GM23338 (cell line): ENCODE measurements at regions not wholly inside any gene's neighbourhood (a gene's known extent, or its start where the extent isn't known, plus 50 kb on each side); places are given as distances from the start of the nearest gene placed in this dataset.

ENCODE experiments used
- ATAC-seq: fragments of 200-7000 bp; cut with Tn5 transposase; 3 replicates; pipeline ENCODE4 v1.9.1; 2020
- DNase-seq: peaks from one replicate; pipeline ENCODE4 v3.0.0-alpha.2; 2015; ENCODE audit warnings: low spot score
- H2AFZ ChIP-seq: fragments of 200-600 bp; sonication (generic); 2 replicates; pipeline ENCODE4 v1.8.0; 2016; ENCODE audit warnings: antibody characterized with exemption, mild to moderate bottlenecking, moderate library complexity
- H3F3A ChIP-seq: fragments of 200-600 bp; sonication (generic); replicated peaks from 2 replicates; pipeline ENCODE4 v1.8.0; 2017; ENCODE audit warnings: antibody characterized with exemption, mixed run types, low read depth
- H3K27ac ChIP-seq: fragments of 200-600 bp; sonication (generic); 2 replicates; pipeline ENCODE4 v1.6.1; 2016; ENCODE audit warnings: low read depth
- H3K27me3 ChIP-seq: fragments of 200-600 bp; sonication (generic); 2 replicates; pipeline ENCODE4 v1.8.0; 2016; ENCODE audit warnings: mild to moderate bottlenecking, mixed run types, moderate library complexity; ENCODE audit not compliant: insufficient read depth
- H3K36me3 ChIP-seq: fragments of 200-600 bp; sonication (generic); 2 replicates; pipeline ENCODE4 v1.8.0; 2016; ENCODE audit warnings: mild to moderate bottlenecking; ENCODE audit not compliant: insufficient read depth
- H3K4me1 ChIP-seq: fragments of 200-600 bp; sonication (generic); 2 replicates; pipeline ENCODE4 v1.8.0; 2016; ENCODE audit warnings: mild to moderate bottlenecking, moderate library complexity; ENCODE audit not compliant: insufficient read depth
- H3K4me2 ChIP-seq: fragments of 200-600 bp; sonication (generic); 2 replicates; pipeline ENCODE4 v1.7.1; 2017; ENCODE audit warnings: mixed run types
- H3K4me3 ChIP-seq: fragments of 200-600 bp; sonication (generic); 2 replicates; pipeline ENCODE4 v1.6.1; 2016; ENCODE audit warnings: mixed run types
- H3K79me2 ChIP-seq: fragments of 200-600 bp; sonication (generic); replicated peaks from 2 replicates; pipeline ENCODE4 v1.8.0; 2017; ENCODE audit warnings: mild to moderate bottlenecking; ENCODE audit not compliant: insufficient read depth
- H3K9me2 ChIP-seq: fragments of 200-600 bp; sonication (generic); 2 replicates; pipeline ENCODE4 v1.8.0; 2017; ENCODE audit not compliant: insufficient read depth
- H4K20me1 ChIP-seq: fragments of 200-600 bp; sonication (generic); replicated peaks from 2 replicates; pipeline ENCODE4 v1.8.0; 2017; ENCODE audit warnings: mild to moderate bottlenecking; ENCODE audit not compliant: insufficient read depth
- H3K27ac Mint-ChIP-seq: 2 replicates; pipeline ENCODE4 v1.8.0; 2020; ENCODE audit warnings: inconsistent platforms, mild to moderate bottlenecking, moderate library complexity, mixed read lengths
- H3K27me3 Mint-ChIP-seq: 3 replicates; pipeline ENCODE4 v1.8.0; 2022; ENCODE audit warnings: low read depth, mild to moderate bottlenecking, moderate library complexity, mixed read lengths, inconsistent platforms; ENCODE audit not compliant: insufficient read depth, poor library complexity
- H3K36me3 Mint-ChIP-seq: 3 replicates; pipeline ENCODE4 v1.8.0; 2021; ENCODE audit warnings: low read depth, mild to moderate bottlenecking, inconsistent platforms, moderate library complexity, mixed read lengths
- H3K4me1 Mint-ChIP-seq: 3 replicates; pipeline ENCODE4 v1.8.0; 2020; ENCODE audit warnings: mild to moderate bottlenecking, inconsistent platforms, mixed read lengths
- H3K4me3 Mint-ChIP-seq: 3 replicates; pipeline ENCODE4 v1.8.0; 2021; ENCODE audit warnings: moderate library complexity, mild to moderate bottlenecking, inconsistent platforms, mixed read lengths
- H3K9me3 Mint-ChIP-seq: 3 replicates; pipeline ENCODE4 v1.8.0; 2020; ENCODE audit warnings: moderate library complexity, mild to moderate bottlenecking, inconsistent platforms, mixed read lengths
- CREB1 ChIP-seq: fragments of 250-450 bp; sonication (Bioruptor Pico); IDR thresholded peaks from 2 replicates; pipeline ENCODE4 v1.5.0; 2020; ENCODE audit warnings: low read depth, mild to moderate bottlenecking, moderate library complexity
- EZH2 ChIP-seq: fragments of 200-600 bp; sonication (generic); IDR thresholded peaks from one replicate; pipeline ENCODE4 v1.8.0; 2017; ENCODE audit warnings: antibody characterized with exemption, mild to moderate bottlenecking, low read depth; ENCODE audit not compliant: unreplicated experiment
- EZH2phosphoT487 ChIP-seq: fragments of 200-600 bp; sonication (generic); IDR thresholded peaks from one replicate; pipeline ENCODE4 v1.8.1; 2018; ENCODE audit warnings: antibody characterized with exemption; ENCODE audit not compliant: unreplicated experiment
- JUNB ChIP-seq: IDR thresholded peaks from one replicate; pipeline ENCODE4 v1.6.1; 2016; ENCODE audit warnings: antibody characterized with exemption; ENCODE audit not compliant: unreplicated experiment
- NANOG ChIP-seq: IDR thresholded peaks from 2 replicates; pipeline ENCODE4 v1.6.1; 2016; ENCODE audit warnings: antibody characterized with exemption, borderline replicate concordance
- POLR2AphosphoS5 ChIP-seq: IDR thresholded peaks from 2 replicates; pipeline ENCODE4 v1.6.1; 2016; ENCODE audit warnings: antibody characterized with exemption, low read depth
- STAT1 ChIP-seq: IDR thresholded peaks from one replicate; pipeline ENCODE4 v1.6.1; 2016; ENCODE audit warnings: antibody characterized with exemption; ENCODE audit not compliant: unreplicated experiment
- ZNF114 ChIP-seq: fragments of 250-450 bp; sonication (Bioruptor Pico); IDR thresholded peaks from 2 replicates; pipeline ENCODE4 v1.5.0; 2020; ENCODE audit warnings: mild to moderate bottlenecking, moderate library complexity
- TF ChIP-seq, protein P1 (sequence below): IDR thresholded peaks from 2 replicates; pipeline ENCODE4 v1.6.1; 2016; ENCODE audit warnings: antibody characterized with exemption
- TF ChIP-seq, protein P2 (sequence below): IDR thresholded peaks from one replicate; pipeline ENCODE4 v1.6.1; 2018; ENCODE audit warnings: antibody characterized with exemption; ENCODE audit not compliant: unreplicated experiment
- TF ChIP-seq, protein P3 (sequence below), 2 experiments: fragments of 200-600 bp in 1 of 2; sonication (generic) in 1 of 2; conservative IDR thresholded peaks; 2 replicates each; pipeline versions ENCODE4 v1.5.1 to v1.6.1; 2016 to 2017; ENCODE audit warnings: antibody characterized with exemption in 2 of 2, low read depth in 2 of 2, mild to moderate bottlenecking in 2 of 2, moderate library complexity in 1 of 2

DNA sequence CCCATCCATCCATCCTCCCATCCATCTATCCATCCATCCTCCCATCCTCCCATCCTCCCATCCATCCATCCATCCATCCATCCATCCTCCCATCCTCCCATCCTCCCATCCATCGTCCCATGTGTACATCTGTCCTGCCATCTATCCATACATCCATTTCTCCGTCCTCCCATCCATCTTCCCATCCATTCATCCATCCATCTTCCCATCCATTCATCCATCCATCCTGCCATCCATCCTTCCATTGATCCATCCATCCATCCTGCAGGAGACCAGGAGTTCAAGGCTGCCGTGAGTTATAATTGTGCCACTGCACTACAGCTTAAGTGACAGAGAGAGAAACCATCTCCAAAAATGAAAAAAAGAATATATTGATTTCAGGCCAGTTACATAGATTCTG lies 356.5 kb downstream of the CDH26 start (continued):
- TF ChIP-seq, protein P1, sequence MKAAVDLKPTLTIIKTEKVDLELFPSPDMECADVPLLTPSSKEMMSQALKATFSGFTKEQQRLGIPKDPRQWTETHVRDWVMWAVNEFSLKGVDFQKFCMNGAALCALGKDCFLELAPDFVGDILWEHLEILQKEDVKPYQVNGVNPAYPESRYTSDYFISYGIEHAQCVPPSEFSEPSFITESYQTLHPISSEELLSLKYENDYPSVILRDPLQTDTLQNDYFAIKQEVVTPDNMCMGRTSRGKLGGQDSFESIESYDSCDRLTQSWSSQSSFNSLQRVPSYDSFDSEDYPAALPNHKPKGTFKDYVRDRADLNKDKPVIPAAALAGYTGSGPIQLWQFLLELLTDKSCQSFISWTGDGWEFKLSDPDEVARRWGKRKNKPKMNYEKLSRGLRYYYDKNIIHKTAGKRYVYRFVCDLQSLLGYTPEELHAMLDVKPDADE: no peak
- TF ChIP-seq ZNF114 (no peak), EZH2 (no peak)

DNA sequence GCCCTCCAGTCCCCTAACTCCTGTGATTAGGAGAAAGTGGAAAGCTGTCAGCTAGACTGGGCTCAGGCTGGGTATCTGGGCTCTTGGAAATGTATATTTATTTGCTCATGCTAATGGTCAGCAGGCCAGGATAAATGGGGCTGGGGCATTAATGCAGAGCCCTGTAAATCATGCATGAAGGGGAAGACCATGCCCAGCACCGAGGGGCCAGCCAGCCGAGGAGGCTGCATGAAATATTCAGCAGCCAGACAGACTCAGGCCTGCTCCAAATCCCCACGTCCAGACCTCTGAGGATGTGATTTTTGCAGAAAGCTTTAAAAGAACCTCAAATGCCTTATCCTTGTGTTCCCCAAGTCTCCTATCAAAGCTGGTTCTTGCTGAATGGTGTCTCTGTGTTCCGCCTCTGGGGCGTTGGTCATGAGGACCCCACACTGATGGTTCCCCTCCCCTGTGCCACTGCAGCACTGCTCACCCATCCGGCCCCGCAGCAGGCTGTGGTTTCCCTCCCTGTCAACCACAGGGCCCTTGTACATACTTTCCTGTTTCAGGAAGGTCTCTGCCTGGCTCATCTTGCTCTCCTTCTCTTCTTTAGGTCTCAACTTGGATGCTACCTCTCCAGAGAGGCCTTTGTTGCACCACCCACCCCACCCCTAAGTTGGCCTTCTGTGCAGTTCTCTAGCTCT lies 358.4 kb downstream of the CDH26 start:
- Histone ChIP-seq H3K27ac (no peak overlapping the region), H2AFZ (no peak overlapping the region), H3K27me3 (no peaks in the 10 kb centered on the region), H3K79me2 (no peaks in the 10 kb centered on the region), H3F3A (no peaks in the 10 kb centered on the region), H3K4me3 (no peak overlapping the region), H3K4me1 (no peaks in the 10 kb centered on the region), H4K20me1 (no peaks in the 10 kb centered on the region), H3K4me2 (no peak overlapping the region), H3K36me3 (no peaks in the 10 kb centered on the region), H3K9me2 (no peaks in the 10 kb centered on the region)
- H3K4me1 Mint-ChIP-seq: no peaks in the 10 kb centered on the region
- TF ChIP-seq, protein P2, sequence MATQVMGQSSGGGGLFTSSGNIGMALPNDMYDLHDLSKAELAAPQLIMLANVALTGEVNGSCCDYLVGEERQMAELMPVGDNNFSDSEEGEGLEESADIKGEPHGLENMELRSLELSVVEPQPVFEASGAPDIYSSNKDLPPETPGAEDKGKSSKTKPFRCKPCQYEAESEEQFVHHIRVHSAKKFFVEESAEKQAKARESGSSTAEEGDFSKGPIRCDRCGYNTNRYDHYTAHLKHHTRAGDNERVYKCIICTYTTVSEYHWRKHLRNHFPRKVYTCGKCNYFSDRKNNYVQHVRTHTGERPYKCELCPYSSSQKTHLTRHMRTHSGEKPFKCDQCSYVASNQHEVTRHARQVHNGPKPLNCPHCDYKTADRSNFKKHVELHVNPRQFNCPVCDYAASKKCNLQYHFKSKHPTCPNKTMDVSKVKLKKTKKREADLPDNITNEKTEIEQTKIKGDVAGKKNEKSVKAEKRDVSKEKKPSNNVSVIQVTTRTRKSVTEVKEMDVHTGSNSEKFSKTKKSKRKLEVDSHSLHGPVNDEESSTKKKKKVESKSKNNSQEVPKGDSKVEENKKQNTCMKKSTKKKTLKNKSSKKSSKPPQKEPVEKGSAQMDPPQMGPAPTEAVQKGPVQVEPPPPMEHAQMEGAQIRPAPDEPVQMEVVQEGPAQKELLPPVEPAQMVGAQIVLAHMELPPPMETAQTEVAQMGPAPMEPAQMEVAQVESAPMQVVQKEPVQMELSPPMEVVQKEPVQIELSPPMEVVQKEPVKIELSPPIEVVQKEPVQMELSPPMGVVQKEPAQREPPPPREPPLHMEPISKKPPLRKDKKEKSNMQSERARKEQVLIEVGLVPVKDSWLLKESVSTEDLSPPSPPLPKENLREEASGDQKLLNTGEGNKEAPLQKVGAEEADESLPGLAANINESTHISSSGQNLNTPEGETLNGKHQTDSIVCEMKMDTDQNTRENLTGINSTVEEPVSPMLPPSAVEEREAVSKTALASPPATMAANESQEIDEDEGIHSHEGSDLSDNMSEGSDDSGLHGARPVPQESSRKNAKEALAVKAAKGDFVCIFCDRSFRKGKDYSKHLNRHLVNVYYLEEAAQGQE: no peak
- TF ChIP-seq EZH2: no peak
- H3K4me3 Mint-ChIP-seq: no peak overlapping the region
- H3K36me3 Mint-ChIP-seq: no peaks in the 10 kb centered on the region; the same call in 2 of the 3 replicates
- DNase-seq: no peak
- ATAC-seq: no peak
- H3K27me3 Mint-ChIP-seq: peaks cover 10% of the 10 kb centered on the region
- peaks cover 33% of the 10 kb centered on the region for H3K9me3 Mint-ChIP-seq
- H3K27ac Mint-ChIP-seq: no peak overlapping the region

DNA sequence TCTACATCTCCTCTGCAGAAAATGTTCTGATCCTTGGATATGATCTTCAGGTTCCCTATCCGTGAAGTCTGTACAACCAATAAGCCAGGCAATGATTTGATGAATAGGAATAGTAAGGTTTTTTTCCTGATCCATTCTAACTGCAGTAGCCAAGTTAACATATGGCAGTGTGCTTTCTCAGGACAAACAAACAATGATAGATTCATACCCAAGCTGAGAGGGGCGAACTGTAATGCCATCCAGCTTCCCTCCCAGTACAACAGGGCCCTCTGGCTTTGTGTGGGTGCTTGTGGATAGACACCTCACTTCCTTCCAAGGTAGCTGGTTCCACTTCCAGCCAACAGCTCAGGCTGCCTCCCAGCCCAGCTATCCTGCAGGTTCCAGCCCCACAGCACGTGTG lies 359.2 kb downstream of the CDH26 start:
- no peak overlapping the region for H3K4me2 ChIP-seq
- Mint-ChIP-seq H3K27me3 (peaks cover 7% of the 10 kb centered on the region), H3K9me3 (peaks cover 28% of the 10 kb centered on the region)
- TF ChIP-seq EZH2 (no peak), NANOG (no peak), CREB1 (CRISPR knock-in tag) (no peak), JUNB (no peak), EZH2phosphoT487 (no peak), STAT1 (no peak), POLR2AphosphoS5 (no peak)
- TF ChIP-seq, protein P3, sequence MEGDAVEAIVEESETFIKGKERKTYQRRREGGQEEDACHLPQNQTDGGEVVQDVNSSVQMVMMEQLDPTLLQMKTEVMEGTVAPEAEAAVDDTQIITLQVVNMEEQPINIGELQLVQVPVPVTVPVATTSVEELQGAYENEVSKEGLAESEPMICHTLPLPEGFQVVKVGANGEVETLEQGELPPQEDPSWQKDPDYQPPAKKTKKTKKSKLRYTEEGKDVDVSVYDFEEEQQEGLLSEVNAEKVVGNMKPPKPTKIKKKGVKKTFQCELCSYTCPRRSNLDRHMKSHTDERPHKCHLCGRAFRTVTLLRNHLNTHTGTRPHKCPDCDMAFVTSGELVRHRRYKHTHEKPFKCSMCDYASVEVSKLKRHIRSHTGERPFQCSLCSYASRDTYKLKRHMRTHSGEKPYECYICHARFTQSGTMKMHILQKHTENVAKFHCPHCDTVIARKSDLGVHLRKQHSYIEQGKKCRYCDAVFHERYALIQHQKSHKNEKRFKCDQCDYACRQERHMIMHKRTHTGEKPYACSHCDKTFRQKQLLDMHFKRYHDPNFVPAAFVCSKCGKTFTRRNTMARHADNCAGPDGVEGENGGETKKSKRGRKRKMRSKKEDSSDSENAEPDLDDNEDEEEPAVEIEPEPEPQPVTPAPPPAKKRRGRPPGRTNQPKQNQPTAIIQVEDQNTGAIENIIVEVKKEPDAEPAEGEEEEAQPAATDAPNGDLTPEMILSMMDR (conservative IDR thresholded peaks at IDR 0.05; ENCODE audit: low read depth in 2 of 2): no peak
- TF ChIP-seq, protein P1: no peak

More for the DNA sequence above, 359.2 kb downstream of the CDH26 start:
- Mint-ChIP-seq H3K4me3 (no peak overlapping the region), H3K36me3 (no peaks in the 10 kb centered on the region; the same call in 2 of the 3 replicates), H3K27ac (no peak overlapping the region), H3K4me1 (no peaks in the 10 kb centered on the region)
- no peaks in the 10 kb centered on the region for H3K4me1 ChIP-seq
- no peaks in the 10 kb centered on the region for H4K20me1 ChIP-seq
- no peak for DNase-seq
- H3K36me3 ChIP-seq: no peaks in the 10 kb centered on the region
- no peaks in the 10 kb centered on the region for H3K9me2 ChIP-seq
- H3F3A ChIP-seq: no peaks in the 10 kb centered on the region
- H2AFZ ChIP-seq: no peak overlapping the region
- no peak overlapping the region for H3K27ac ChIP-seq
- H3K4me3 ChIP-seq: no peak overlapping the region
- H3K79me2 ChIP-seq: no peaks in the 10 kb centered on the region
- ATAC-seq: no peak
- no peaks in the 10 kb centered on the region for H3K27me3 ChIP-seq
